ENCODE measurements at regions not wholly inside any gene's neighbourhood (a gene's known extent, or its start where the extent isn't known, plus 50 kb on each side); places are given as distances from the start of the nearest gene placed in this dataset.

- TF ChIP-seq, protein P1, sequence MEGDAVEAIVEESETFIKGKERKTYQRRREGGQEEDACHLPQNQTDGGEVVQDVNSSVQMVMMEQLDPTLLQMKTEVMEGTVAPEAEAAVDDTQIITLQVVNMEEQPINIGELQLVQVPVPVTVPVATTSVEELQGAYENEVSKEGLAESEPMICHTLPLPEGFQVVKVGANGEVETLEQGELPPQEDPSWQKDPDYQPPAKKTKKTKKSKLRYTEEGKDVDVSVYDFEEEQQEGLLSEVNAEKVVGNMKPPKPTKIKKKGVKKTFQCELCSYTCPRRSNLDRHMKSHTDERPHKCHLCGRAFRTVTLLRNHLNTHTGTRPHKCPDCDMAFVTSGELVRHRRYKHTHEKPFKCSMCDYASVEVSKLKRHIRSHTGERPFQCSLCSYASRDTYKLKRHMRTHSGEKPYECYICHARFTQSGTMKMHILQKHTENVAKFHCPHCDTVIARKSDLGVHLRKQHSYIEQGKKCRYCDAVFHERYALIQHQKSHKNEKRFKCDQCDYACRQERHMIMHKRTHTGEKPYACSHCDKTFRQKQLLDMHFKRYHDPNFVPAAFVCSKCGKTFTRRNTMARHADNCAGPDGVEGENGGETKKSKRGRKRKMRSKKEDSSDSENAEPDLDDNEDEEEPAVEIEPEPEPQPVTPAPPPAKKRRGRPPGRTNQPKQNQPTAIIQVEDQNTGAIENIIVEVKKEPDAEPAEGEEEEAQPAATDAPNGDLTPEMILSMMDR (IDR thresholded peaks at IDR 0.05), result no peak
- no peak for TF ChIP-seq POLR2A (IDR thresholded peaks at IDR 0.05)
Measured at GRCh38 chr4:180598281-180598680, 1644.9 kb upstream of the TENM3 start.
